PFSK-1 (cell line): ENCODE measurements at regions not wholly inside any gene's neighbourhood (a gene's known extent, or its start where the extent isn't known, plus 50 kb on each side); places are given as distances from the start of the nearest gene placed in this dataset.

ENCODE experiments used
- POLR2AphosphoS5 ChIP-seq: IDR thresholded peaks from 2 replicates; pipeline ENCODE4 v1.6.1; 2012; ENCODE audit warnings: low read depth, mild to moderate bottlenecking, control low read depth, low read length, moderate library complexity
- REST ChIP-seq, 2 experiments: IDR thresholded peaks; 2 replicates each; pipeline versions ENCODE4 v1.6.1 to v1.8.0; 2011 to 2012; ENCODE audit warnings: low read depth in 2 of 2, low read length in 2 of 2, control low read depth in 1 of 2, inconsistent platforms in 1 of 2, mild to moderate bottlenecking in 1 of 2, moderate library complexity in 1 of 2; ENCODE audit not compliant: insufficient read depth in 1 of 2
- SIN3A ChIP-seq: IDR thresholded peaks from 2 replicates; pipeline ENCODE4 v1.6.1; 2012; ENCODE audit warnings: mild to moderate bottlenecking, low read length, moderate library complexity, borderline replicate concordance; ENCODE audit not compliant: insufficient read depth

DNA sequence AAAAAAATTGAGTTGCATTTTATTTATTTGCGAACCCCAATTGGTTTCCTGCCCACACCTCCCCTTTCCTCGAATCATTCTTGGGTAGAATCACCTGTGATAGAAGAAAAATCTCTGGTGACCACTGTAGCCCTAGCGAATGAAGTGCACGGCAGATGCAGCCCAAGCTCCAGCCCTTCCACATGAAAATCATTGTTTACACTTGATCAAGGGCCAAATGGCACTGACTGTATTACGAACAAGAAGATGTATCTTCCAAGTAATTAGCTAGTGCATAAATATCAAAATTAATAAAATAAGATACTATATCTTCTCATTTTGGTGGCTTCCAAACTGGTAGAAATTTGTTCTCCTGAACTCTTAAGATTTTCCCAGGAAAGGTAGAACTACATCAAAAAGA, 93.4 kb upstream of the ARID1B start:
- TF ChIP-seq POLR2AphosphoS5 (no peak), REST (IDR thresholded peaks at IDR 0.05; ENCODE audit: insufficient read depth in 1 of 2, low read depth in 2 of 2, low read length in 2 of 2) (no peak), SIN3A (no peak)
